ENCODE measurements at regions not wholly inside any gene's neighbourhood (a gene's known extent, or its start where the extent isn't known, plus 50 kb on each side); places are given as distances from the start of the nearest gene placed in this dataset.

GRCh38 chr6:48057601-48058000 is 53.4 kb downstream of the PTCHD4 start:
- no peak for DNase-seq

- DNase-seq: no peak
These were observed 62.4 kb downstream of the PTCHD4 start for GRCh38 chr6:48048451-48049146.

GRCh38 chr6:48041894-48042293 is 69.1 kb downstream of the PTCHD4 start:
- no peak for DNase-seq

GRCh38 chr6:48037946-48038345 is 73.1 kb downstream of the PTCHD4 start:
- DNase-seq: no peak

GRCh38 chr6:48036316-48036715 is 74.7 kb downstream of the PTCHD4 start:
- DNase-seq: no peak

GRCh38 chr6:48032151-48032550 is 78.8 kb downstream of the PTCHD4 start:
- peak; percentile 39 for DNase-seq

GRCh38 chr6:48031711-48032110 is 79.3 kb downstream of the PTCHD4 start:
- DNase-seq: no peak

- DNase-seq: no peak
These were observed 83.1 kb downstream of the PTCHD4 start for GRCh38 chr6:48027704-48028435.

GRCh38 chr6:48024956-48025355 is 86.0 kb downstream of the PTCHD4 start:
- no peak for DNase-seq

GRCh38 chr6:48021904-48022303 is 89.1 kb downstream of the PTCHD4 start:
- no peak for DNase-seq

GRCh38 chr6:48016020-48016755 is 94.8 kb downstream of the PTCHD4 start:
- no peak for DNase-seq

GRCh38 chr6:47992809-47993208 is 118.2 kb downstream of the PTCHD4 start:
- no peak for DNase-seq

GRCh38 chr6:47983491-47983890 is 127.5 kb downstream of the PTCHD4 start:
- no peak for DNase-seq

- no peak for DNase-seq
These were observed 133.7 kb downstream of the PTCHD4 start for GRCh38 chr6:47977314-47977713.

GRCh38 chr6:47974106-47974505 is 136.9 kb downstream of the PTCHD4 start:
- no peak for DNase-seq

- DNase-seq: no peak
These were observed 140.2 kb downstream of the PTCHD4 start for GRCh38 chr6:47970826-47971225.

- DNase-seq: no peak
These were observed 143.2 kb downstream of the PTCHD4 start for GRCh38 chr6:47967843-47968242.

GRCh38 chr6:47964969-47965368 is 146.0 kb downstream of the PTCHD4 start:
- no peak for DNase-seq

GRCh38 chr6:47952640-47953039 is 158.4 kb downstream of the PTCHD4 start:
- DNase-seq: no peak

GRCh38 chr6:47944846-47945245 is 163.0 kb downstream of the OPN5 start:
- no peak for DNase-seq

GRCh38 chr6:47938405-47938804 is 156.6 kb downstream of the OPN5 start:
- no peak for DNase-seq

GRCh38 chr6:47936820-47937219 is 155.0 kb downstream of the OPN5 start:
- DNase-seq: no peak

- peak; percentile 1 for DNase-seq
These were observed 152.2 kb downstream of the OPN5 start for GRCh38 chr6:47934023-47934422.

- no peak for DNase-seq
These were observed 150.7 kb downstream of the OPN5 start for GRCh38 chr6:47932575-47932974.

All from dermis blood vessel endothelial cell (primary cell).